Thyroid gland (tissue), 4 donors: ENCODE measurements at regions not wholly inside any gene's neighbourhood (a gene's known extent, or its start where the extent isn't known, plus 50 kb on each side); places are given as distances from the start of the nearest gene placed in this dataset.

ENCODE experiments used
- CTCF ChIP-seq, 6 experiments: fragments of 200-600 bp in 3 of 6; fragments of 450-650 bp in 3 of 6; sonication (generic) in 3 of 6; IDR thresholded peaks; one replicate each; pipeline ENCODE4 v1.5.1; 2016 to 2019; ENCODE audit warnings: antibody characterized with exemption in 6 of 6, mild to moderate bottlenecking in 2 of 6, inconsistent platforms in 1 of 6, moderate library complexity in 1 of 6
- POLR2A ChIP-seq, 2 donors: fragments of 450-650 bp; IDR thresholded peaks; one replicate each; pipeline ENCODE4 v1.6.1; 2017; ENCODE audit warnings: antibody characterized with exemption in 2 of 2, mild to moderate bottlenecking in 2 of 2, moderate library complexity in 1 of 2

GRCh38 chr11:128342511-128343134 lies 244.7 kb downstream of the ETS1 start:
- TF ChIP-seq POLR2A (IDR thresholded peaks at IDR 0.05) (no peak), CTCF (IDR thresholded peaks at IDR 0.05) (no peak)
